Coronary artery (tissue), 2 donors: ENCODE measurements at regions not wholly inside any gene's neighbourhood (a gene's known extent, or its start where the extent isn't known, plus 50 kb on each side); places are given as distances from the start of the nearest gene placed in this dataset.

Experiments
- DNase-seq: peaks from one replicate; pipeline ENCODE4 v3.0.0-alpha.2; 2017; ENCODE audit warnings: low spot score
- H3K27ac ChIP-seq, 2 donors: fragments of 200-600 bp; sonication (generic); one replicate each; pipeline ENCODE4 v1.5.1; 2016 to 2019
- H3K4me3 ChIP-seq: fragments of 200-600 bp; sonication (generic); 2 replicates; pipeline ENCODE4 v1.5.1; 2016; ENCODE audit warnings: mild to moderate bottlenecking, moderate library complexity
- TF ChIP-seq, protein P1 (sequence below): fragments of 200-600 bp; sonication (generic); IDR thresholded peaks from one replicate; pipeline ENCODE4 v1.5.1; 2019; ENCODE audit warnings: antibody characterized with exemption

DNA sequence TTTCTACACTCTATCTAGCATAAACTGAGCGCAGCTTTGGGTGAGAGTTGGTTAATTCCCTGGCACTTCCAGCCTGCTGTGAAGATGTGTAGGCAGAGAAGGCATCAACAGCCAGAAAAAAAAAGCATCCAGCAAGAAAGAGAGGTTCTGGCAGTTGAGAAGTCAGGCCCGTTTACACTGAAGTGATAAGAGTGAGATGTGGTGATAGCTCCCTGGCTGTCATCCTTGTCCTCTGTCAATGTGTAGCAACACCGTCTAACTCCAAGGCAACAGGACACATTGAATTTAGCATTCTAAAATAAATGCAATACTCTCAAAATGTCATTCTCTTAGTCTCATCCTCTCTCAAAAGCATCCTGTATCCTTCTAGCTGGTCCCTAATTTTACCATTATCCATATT, 193.6 kb upstream of the BTBD3 start:
- TF ChIP-seq, protein P1, sequence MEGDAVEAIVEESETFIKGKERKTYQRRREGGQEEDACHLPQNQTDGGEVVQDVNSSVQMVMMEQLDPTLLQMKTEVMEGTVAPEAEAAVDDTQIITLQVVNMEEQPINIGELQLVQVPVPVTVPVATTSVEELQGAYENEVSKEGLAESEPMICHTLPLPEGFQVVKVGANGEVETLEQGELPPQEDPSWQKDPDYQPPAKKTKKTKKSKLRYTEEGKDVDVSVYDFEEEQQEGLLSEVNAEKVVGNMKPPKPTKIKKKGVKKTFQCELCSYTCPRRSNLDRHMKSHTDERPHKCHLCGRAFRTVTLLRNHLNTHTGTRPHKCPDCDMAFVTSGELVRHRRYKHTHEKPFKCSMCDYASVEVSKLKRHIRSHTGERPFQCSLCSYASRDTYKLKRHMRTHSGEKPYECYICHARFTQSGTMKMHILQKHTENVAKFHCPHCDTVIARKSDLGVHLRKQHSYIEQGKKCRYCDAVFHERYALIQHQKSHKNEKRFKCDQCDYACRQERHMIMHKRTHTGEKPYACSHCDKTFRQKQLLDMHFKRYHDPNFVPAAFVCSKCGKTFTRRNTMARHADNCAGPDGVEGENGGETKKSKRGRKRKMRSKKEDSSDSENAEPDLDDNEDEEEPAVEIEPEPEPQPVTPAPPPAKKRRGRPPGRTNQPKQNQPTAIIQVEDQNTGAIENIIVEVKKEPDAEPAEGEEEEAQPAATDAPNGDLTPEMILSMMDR: no peak
- H3K4me3 ChIP-seq: no peak overlapping the region

GRCh38 chr20:11726026-11726425, 191.7 kb upstream of the BTBD3 start:
- H3K4me3 ChIP-seq: no peak overlapping the region
- no peak for DNase-seq
- no peak overlapping the region for H3K27ac ChIP-seq
- TF ChIP-seq, protein P1: no peak

More for the DNA sequence above, 193.6 kb upstream of the BTBD3 start:
- no peak for DNase-seq
- H3K27ac ChIP-seq: no peak overlapping the region

- no peak overlapping the region for H3K4me3 ChIP-seq
- TF ChIP-seq, protein P1: no peak
- no peak overlapping the region for H3K27ac ChIP-seq
- no peak for DNase-seq
Measured at GRCh38 chr20:11727708-11728107, 190.0 kb upstream of the BTBD3 start.

DNA sequence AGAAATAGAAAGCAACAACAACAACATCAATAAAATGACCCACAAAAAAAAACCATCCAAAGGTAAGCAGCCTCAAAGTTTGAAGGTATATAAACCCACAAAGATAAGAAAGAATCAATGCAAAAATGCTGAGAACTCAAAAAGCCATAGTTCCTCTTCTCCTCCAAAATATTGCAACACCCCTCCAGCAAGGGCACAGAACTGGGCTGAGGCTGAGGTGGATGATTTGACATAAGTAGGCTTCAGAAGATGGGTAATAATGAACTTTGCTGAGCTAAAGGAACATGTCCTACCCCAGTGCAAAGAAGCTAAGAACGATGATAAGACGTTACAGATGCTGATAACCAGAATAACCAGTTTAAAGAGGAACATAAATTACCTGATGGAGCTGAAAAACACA, 188.8 kb upstream of the BTBD3 start:
- H3K27ac ChIP-seq: no peak overlapping the region
- DNase-seq: no peak
- H3K4me3 ChIP-seq: no peak overlapping the region
- TF ChIP-seq, protein P1: no peak

GRCh38 chr20:11729806-11730205, 187.9 kb upstream of the BTBD3 start:
- DNase-seq: no peak
- TF ChIP-seq, protein P1: no peak
- H3K4me3 ChIP-seq: no peak overlapping the region
- H3K27ac ChIP-seq: no peak overlapping the region

- no peak for DNase-seq
- H3K27ac ChIP-seq: no peak overlapping the region
- H3K4me3 ChIP-seq: no peak overlapping the region
- TF ChIP-seq, protein P1: no peak
Measured at GRCh38 chr20:11734431-11734830, 183.3 kb upstream of the BTBD3 start.

GRCh38 chr20:11738852-11739251, 178.8 kb upstream of the BTBD3 start:
- DNase-seq: no peak

More at GRCh38 chr20:11738852-11739251, 178.8 kb upstream of the BTBD3 start:
- TF ChIP-seq, protein P1: no peak
- H3K4me3 ChIP-seq: no peak overlapping the region
- H3K27ac ChIP-seq: no peak overlapping the region
